ENCODE measurements at regions not wholly inside any gene's neighbourhood (a gene's known extent, or its start where the extent isn't known, plus 50 kb on each side); places are given as distances from the start of the nearest gene placed in this dataset.

- DNase-seq, result no peak
Observed at GRCh38 chr3:102123590-102124190, 274.4 kb downstream of the NFKBIZ start.

- DNase-seq, result no peak
Observed at GRCh38 chr3:102124282-102124681, 275.0 kb downstream of the NFKBIZ start.

GRCh38 chr3:102124704-102125103 lies 275.4 kb downstream of the NFKBIZ start:
- DNase-seq, result no peak

DNA sequence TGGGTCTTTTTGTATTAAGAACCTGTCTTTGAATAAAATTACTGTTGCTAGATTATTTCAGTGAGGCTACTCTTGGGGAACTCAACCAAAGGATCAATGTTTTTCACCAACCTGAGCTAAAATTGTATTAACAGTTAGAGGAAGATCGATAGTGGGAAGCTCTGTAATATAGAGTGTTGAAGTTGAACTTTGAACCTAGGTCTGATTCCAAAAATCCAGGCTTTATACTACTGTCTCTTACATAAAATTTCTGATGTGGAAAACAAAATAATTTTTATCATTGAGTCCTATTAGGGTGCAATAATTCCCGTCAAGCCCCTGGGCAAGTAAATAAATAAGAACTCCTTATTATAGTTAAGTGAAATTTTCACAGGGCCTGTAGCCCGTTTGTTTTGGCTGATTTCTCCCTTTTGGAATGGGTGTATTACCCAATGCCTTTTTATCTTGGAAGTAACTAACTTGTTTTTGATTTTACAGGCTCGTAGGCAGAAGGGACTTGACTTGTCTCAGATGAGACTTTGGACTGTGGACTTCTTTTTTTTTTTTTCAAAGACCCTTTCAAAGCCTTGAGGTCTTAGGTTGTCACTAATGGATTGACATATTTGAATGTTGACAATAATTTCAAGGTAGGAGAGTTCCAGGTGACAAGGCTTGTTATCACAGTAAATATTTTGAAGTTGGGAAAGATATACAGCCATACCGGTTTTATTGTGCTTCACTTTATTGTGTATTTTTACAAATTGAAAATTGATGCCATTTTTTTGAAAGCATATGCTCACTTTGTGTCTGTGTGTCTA lies 276.1 kb downstream of the NFKBIZ start:
- DNase-seq, result no peak

DNA sequence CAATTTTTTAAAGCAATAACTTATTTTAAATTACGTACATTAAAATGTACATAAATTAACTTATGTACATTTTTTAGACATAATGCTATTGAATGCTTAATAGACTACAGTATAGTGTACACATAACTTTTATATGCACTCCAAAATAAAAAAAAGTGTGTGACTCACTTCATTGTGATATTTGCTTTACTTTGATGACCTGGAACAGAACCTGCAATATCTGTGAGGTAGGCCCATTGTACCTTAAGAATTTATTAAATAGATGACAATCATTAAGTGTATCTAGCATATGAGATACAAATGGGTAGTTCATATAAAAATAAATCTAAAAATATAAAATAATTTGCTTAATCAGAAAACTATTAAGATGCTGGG lies 276.7 kb downstream of the NFKBIZ start:
- DNase-seq, result no peak

DNA sequence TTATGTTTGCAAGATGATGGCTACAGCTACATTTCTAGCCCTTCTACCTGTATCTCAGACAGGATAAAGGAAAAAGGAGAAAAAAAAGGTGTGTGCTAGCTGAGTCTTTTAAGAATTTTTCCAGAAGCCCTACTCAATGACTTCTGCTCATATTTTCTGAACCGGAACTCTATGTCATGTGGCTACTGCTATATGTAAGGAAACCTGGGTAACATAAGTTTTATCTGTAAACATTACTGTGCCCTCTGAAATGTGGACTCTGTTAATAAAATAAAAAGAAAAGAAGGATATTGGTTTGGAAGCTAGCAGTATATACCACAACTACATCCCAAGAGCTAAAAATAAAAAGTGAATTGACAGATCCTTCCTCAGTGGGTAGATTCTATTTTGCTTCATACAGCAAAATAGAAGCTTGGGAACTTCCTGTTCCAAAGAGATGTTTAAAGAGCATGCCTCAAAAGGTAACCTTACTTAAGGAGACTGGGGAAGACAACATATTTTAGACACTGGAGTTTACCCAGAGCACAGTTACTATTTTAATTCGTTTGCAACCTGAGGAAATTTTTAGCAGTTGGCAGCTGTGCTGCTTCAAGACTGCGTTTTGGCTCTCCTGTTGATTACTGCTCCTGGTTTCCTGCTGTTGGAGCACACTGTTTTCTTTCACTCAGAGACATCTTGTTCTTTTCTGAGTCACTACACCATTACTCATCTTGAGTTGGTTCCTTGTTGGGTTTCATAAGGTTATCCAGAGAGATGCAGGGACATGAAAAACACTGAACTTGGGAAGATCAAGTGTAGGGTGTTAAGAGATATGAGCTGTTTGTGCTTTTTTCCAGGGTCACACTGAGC lies 280.7 kb downstream of the NFKBIZ start:
- no peak for DNase-seq

- DNase-seq, result no peak
Observed at GRCh38 chr3:102132370-102132769, 283.1 kb downstream of the NFKBIZ start.

- DNase-seq, result no peak
Observed at GRCh38 chr3:102133376-102133775, 284.1 kb downstream of the NFKBIZ start.

- no peak for DNase-seq
Observed at GRCh38 chr3:102135316-102135715, 286.0 kb downstream of the NFKBIZ start.

DNA sequence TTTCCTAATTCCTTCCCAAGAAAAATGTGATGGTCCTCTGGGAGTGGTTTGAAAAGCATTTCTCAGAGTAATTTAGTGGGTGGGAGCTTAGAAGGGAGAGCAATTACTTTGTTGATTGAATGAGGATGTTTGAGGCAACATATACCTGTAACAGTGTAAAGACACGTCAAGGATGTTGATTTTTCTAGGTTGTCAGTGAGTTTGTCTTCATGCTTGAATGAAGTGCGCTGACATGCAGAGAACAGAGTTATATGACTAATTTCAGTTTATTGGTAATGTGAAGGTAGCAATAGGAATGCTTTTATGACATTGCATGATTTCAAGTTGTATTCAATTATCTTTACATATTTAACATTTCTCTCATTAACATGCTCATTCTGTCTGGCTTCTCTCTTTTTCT lies 286.9 kb downstream of the NFKBIZ start:
- DNase-seq, result no peak

- no peak for DNase-seq
Observed at GRCh38 chr3:102140116-102140515, 290.8 kb downstream of the NFKBIZ start.

GRCh38 chr3:102141096-102141927 lies 292.0 kb downstream of the NFKBIZ start:
- no peak for DNase-seq

DNA sequence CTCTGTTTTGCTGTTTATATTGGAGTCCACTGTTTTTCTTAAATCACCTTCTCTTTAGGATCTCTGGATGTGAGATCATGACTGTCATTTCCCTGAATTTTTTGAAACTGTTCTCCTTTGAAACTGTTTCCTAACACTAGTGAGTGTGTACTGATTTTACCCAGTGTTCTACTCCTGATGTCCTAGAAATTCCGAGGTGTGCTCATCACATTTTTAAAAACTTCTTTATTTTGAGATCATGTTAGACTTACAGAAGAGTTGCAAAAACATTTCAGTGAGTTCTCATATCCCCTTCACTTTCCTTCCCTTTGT lies 292.6 kb downstream of the NFKBIZ start:
- DNase-seq, result no peak

- no peak for DNase-seq
Observed at GRCh38 chr3:102142379-102143060, 292.3 kb upstream of the ZPLD1 start.

- DNase-seq, result no peak
Observed at GRCh38 chr3:102143536-102143935, 291.3 kb upstream of the ZPLD1 start.

- no peak for DNase-seq
Observed at GRCh38 chr3:102144063-102144462, 290.8 kb upstream of the ZPLD1 start.

GRCh38 chr3:102148598-102149337 lies 286.0 kb upstream of the ZPLD1 start:
- DNase-seq, result no peak

- no peak for DNase-seq
Observed at GRCh38 chr3:102151935-102152334, 282.9 kb upstream of the ZPLD1 start.

GRCh38 chr3:102156426-102156825 lies 278.4 kb upstream of the ZPLD1 start:
- DNase-seq, result no peak

DNA sequence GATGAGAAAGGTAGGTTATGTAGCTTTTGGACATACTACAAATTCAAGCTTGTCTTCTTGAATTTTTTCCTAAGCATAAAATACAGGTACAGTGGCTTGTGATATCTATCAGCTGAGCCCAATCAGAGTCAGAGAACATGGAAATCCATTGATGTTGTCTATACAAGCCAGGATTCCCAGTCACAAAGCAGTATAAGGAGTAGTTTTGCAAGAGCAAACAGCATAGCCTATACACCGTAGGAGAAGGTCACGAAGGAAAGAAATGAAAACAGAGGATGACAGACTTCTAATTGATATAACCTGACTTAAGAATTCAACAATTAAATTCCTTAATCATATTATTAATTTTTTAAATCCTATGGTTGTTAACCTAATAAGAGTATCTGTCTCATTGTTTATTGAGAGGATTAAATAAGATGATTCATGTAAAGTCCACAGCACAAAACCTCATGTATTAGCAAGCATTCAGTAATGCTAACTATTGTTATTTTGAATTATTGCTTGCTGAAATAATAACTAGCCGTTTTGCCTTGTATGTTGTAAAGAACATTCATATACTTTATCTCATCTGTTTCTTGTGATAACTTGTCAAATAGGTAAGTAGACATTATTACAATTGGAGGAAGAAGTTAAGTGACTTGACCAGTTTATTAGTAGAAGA lies 276.6 kb upstream of the ZPLD1 start:
- no peak for DNase-seq

GRCh38 chr3:102159810-102160451 lies 274.9 kb upstream of the ZPLD1 start:
- DNase-seq, result no peak

Data from activated naive CD4-positive, alpha-beta T cell (primary cell).